DOHH2 (cell line): ENCODE measurements at regions not wholly inside any gene's neighbourhood (a gene's known extent, or its start where the extent isn't known, plus 50 kb on each side); places are given as distances from the start of the nearest gene placed in this dataset.

ENCODE experiments used
- H3F3A ChIP-seq: fragments of 200-600 bp; sonication (generic), shearing (Covaris generic); 2 replicates; pipeline ENCODE4 v1.6.0; 2016; ENCODE audit warnings: antibody characterized with exemption, mild to moderate bottlenecking; ENCODE audit not compliant: control insufficient read depth, insufficient read depth
- H3K27ac ChIP-seq: fragments of 200-600 bp; sonication (generic); 2 replicates; pipeline ENCODE4 v1.5.1; 2014; ENCODE audit warnings: low read depth, mild to moderate bottlenecking, low read length, moderate library complexity
- H3K27me3 ChIP-seq: fragments of 200-600 bp; sonication (generic); 2 replicates; pipeline ENCODE4 v1.6.1; 2014; ENCODE audit warnings: mild to moderate bottlenecking, low read length, mixed read lengths; ENCODE audit not compliant: control insufficient read depth
- H3K36me3 ChIP-seq: fragments of 200-600 bp; sonication (generic); 2 replicates; pipeline ENCODE4 v1.6.1; 2014; ENCODE audit warnings: mild to moderate bottlenecking, low read length, moderate library complexity, mixed read lengths; ENCODE audit not compliant: control insufficient read depth
- H3K4me1 ChIP-seq: fragments of 200-600 bp; sonication (generic); 2 replicates; pipeline ENCODE4 v1.6.1; 2014; ENCODE audit warnings: mild to moderate bottlenecking, low read length, mixed read lengths; ENCODE audit not compliant: control insufficient read depth
- H3K4me2 ChIP-seq: fragments of 200-600 bp; sonication (generic); 2 replicates; pipeline ENCODE4 v1.6.0; 2014; ENCODE audit warnings: mild to moderate bottlenecking, low read length, moderate library complexity
- H3K4me3 ChIP-seq: fragments of 200-600 bp; sonication (generic); 2 replicates; pipeline ENCODE4 v1.5.1; 2014; ENCODE audit warnings: mild to moderate bottlenecking, low read length, mixed read lengths
- H3K79me2 ChIP-seq: fragments of 200-600 bp; sonication (generic); 2 replicates; pipeline ENCODE4 v1.6.1; 2014; ENCODE audit warnings: mild to moderate bottlenecking, low read length, mixed read lengths; ENCODE audit not compliant: control insufficient read depth
- H3K9me2 ChIP-seq: fragments of 200-600 bp; sonication (generic); replicated peaks from 2 replicates; pipeline ENCODE4 v1.6.1; 2014; ENCODE audit warnings: mild to moderate bottlenecking, low read length, mixed read lengths; ENCODE audit not compliant: control insufficient read depth
- H3K9me3 ChIP-seq: fragments of 200-600 bp; sonication (generic); 2 replicates; pipeline ENCODE4 v1.6.1; 2014; ENCODE audit warnings: antibody characterized with exemption, low read length, mixed read lengths; ENCODE audit not compliant: control insufficient read depth, insufficient read depth
- H4K20me1 ChIP-seq: fragments of 200-600 bp; sonication (generic); 2 replicates; pipeline ENCODE4 v1.6.0; 2014; ENCODE audit warnings: low read depth, mild to moderate bottlenecking, antibody characterized with exemption, low read length, moderate library complexity; ENCODE audit not compliant: control insufficient read depth, insufficient read depth
- EZH2phosphoT487 ChIP-seq: fragments of 200-600 bp; sonication (generic); IDR thresholded peaks from 2 replicates; pipeline ENCODE4 v1.6.1; 2017; ENCODE audit warnings: borderline replicate concordance, mild to moderate bottlenecking, antibody characterized with exemption, low read length, moderate library complexity, mixed read lengths
- TF ChIP-seq, protein P1 (sequence below): fragments of 200-600 bp; sonication (generic); IDR thresholded peaks from one replicate; pipeline ENCODE4 v1.5.1; 2014; ENCODE audit warnings: antibody characterized with exemption, mild to moderate bottlenecking, low read depth, low read length; ENCODE audit not compliant: poor library complexity, severe bottlenecking

GRCh38 chr12:5186715-5187114, 143.0 kb downstream of the KCNA5 start:
- H3K79me2 ChIP-seq = no peaks in the 10 kb centered on the region
- no peak for TF ChIP-seq EZH2phosphoT487
- TF ChIP-seq, protein P1, sequence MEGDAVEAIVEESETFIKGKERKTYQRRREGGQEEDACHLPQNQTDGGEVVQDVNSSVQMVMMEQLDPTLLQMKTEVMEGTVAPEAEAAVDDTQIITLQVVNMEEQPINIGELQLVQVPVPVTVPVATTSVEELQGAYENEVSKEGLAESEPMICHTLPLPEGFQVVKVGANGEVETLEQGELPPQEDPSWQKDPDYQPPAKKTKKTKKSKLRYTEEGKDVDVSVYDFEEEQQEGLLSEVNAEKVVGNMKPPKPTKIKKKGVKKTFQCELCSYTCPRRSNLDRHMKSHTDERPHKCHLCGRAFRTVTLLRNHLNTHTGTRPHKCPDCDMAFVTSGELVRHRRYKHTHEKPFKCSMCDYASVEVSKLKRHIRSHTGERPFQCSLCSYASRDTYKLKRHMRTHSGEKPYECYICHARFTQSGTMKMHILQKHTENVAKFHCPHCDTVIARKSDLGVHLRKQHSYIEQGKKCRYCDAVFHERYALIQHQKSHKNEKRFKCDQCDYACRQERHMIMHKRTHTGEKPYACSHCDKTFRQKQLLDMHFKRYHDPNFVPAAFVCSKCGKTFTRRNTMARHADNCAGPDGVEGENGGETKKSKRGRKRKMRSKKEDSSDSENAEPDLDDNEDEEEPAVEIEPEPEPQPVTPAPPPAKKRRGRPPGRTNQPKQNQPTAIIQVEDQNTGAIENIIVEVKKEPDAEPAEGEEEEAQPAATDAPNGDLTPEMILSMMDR = no peak
- H3K9me2 ChIP-seq = no peaks in the 10 kb centered on the region
- no peak overlapping the region for H3K4me3 ChIP-seq
- H3F3A ChIP-seq = no peaks in the 10 kb centered on the region
- H3K4me1 ChIP-seq = no peaks in the 10 kb centered on the region
- no peaks in the 10 kb centered on the region for H3K36me3 ChIP-seq
- H3K9me3 ChIP-seq = no peaks in the 10 kb centered on the region
- no peak overlapping the region for H3K27ac ChIP-seq
- H3K4me2 ChIP-seq = no peak overlapping the region
- no peaks in the 10 kb centered on the region for H4K20me1 ChIP-seq
- H3K27me3 ChIP-seq = no peaks in the 10 kb centered on the region

- Histone ChIP-seq H3K9me3 (no peaks in the 10 kb centered on the region), H3K9me2 (no peaks in the 10 kb centered on the region), H3K4me1 (no peaks in the 10 kb centered on the region), H4K20me1 (no peaks in the 10 kb centered on the region), H3K79me2 (no peaks in the 10 kb centered on the region), H3F3A (no peaks in the 10 kb centered on the region), H3K27me3 (no peaks in the 10 kb centered on the region), H3K36me3 (no peaks in the 10 kb centered on the region), H3K4me3 (no peak overlapping the region), H3K4me2 (no peak overlapping the region), H3K27ac (no peak overlapping the region)
- TF ChIP-seq, protein P1 = no peak
- TF ChIP-seq EZH2phosphoT487 = no peak
Observed at GRCh38 chr12:5187136-5187535, 143.5 kb downstream of the KCNA5 start.

- Histone ChIP-seq H3K27me3 (no peaks in the 10 kb centered on the region), H3K9me2 (no peaks in the 10 kb centered on the region), H3K4me3 (no peak overlapping the region), H3K36me3 (no peaks in the 10 kb centered on the region), H3K4me1 (no peaks in the 10 kb centered on the region), H3K9me3 (no peaks in the 10 kb centered on the region), H3K79me2 (no peaks in the 10 kb centered on the region), H4K20me1 (no peaks in the 10 kb centered on the region), H3K27ac (no peak overlapping the region), H3F3A (no peaks in the 10 kb centered on the region), H3K4me2 (no peak overlapping the region)
- no peak for TF ChIP-seq EZH2phosphoT487
- TF ChIP-seq, protein P1 = no peak
Observed at GRCh38 chr12:5188472-5188871, 144.8 kb downstream of the KCNA5 start.

DNA sequence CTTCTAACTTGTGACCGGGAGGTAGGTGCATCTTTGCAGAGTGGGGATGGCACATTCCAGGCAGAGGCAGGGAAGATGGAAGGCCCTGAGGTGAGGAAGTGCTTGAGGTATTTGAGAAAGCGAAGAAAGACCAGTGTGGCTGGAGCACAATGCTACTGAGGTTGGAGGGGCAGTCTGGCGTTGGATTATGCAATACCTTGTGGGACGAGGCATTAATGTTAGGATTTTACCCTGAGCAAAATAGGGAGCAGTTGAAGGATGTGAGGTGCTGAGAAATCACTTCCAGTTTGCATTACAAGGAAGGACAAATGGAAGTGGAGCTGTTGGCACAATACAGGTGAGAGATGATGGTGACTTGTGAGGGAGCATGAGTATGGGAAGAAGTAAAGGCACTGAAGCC, 145.5 kb downstream of the KCNA5 start:
- no peaks in the 10 kb centered on the region for H3K4me1 ChIP-seq
- no peaks in the 10 kb centered on the region for H3K9me3 ChIP-seq
- no peaks in the 10 kb centered on the region for H3K9me2 ChIP-seq
- H3F3A ChIP-seq = no peaks in the 10 kb centered on the region
- no peak overlapping the region for H3K4me2 ChIP-seq
- TF ChIP-seq, protein P1 = no peak
- no peak for TF ChIP-seq EZH2phosphoT487
- no peaks in the 10 kb centered on the region for H4K20me1 ChIP-seq
- H3K79me2 ChIP-seq = no peaks in the 10 kb centered on the region
- no peaks in the 10 kb centered on the region for H3K36me3 ChIP-seq
- H3K27me3 ChIP-seq = no peaks in the 10 kb centered on the region; the same call in 1 of the 2 replicates
- no peak overlapping the region for H3K27ac ChIP-seq
- H3K4me3 ChIP-seq = no peak overlapping the region
